ENCODE measurements at regions not wholly inside any gene's neighbourhood (a gene's known extent, or its start where the extent isn't known, plus 50 kb on each side); places are given as distances from the start of the nearest gene placed in this dataset.

DNA sequence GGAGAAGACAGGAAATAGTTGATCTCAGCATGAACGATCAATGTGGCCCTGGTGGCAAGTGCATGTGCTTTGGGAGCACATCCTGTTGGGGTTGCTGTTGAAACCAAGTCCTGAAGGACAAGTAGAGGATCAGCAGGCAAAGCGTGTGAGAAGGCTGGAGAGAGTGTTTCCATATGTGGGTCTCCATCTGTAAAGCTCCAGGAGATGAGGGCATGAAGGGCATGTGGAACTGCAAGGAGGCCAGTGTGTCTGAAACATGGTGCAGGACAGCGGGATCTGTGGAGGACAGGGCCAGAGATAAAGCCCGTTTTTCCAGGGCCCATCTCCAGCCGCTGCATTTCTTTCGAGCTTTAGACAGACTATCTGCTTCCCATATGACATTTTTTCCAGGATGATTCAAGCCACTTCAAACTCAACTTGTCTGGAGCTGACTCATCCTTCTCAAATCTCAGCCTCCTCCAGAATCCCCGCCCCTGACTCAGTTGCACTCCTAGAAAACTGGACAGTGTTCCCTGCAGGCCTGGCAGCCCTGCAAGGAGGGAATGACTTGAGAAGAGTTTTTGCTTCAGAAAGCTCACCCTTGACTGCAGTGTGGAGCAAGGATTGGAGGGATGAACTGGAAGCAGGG lies 226.1 kb downstream of the VAPA start:
- TF ChIP-seq CTCF (conservative IDR thresholded peaks at IDR 0.05; ENCODE audit: low read depth in 2 of 2) (no peak), EZH2 (IDR thresholded peaks at IDR 0.05; ENCODE audit: low read depth, unreplicated experiment) (no peak), EZH2phosphoT487 (IDR thresholded peaks at IDR 0.05; ENCODE audit: unreplicated experiment) (no peak)
